ENCODE measurements at regions not wholly inside any gene's neighbourhood (a gene's known extent, or its start where the extent isn't known, plus 50 kb on each side); places are given as distances from the start of the nearest gene placed in this dataset.
"Not testable (repeated sequence)": the region's sequence is repeated elsewhere in the genome, so short reads cannot be mapped to it uniquely, and the experiment has no call there.

GRCh38 chr14:34052658-34053014, 101.8 kb upstream of the EGLN3 start:
- intact Hi-C loops (cut with micrococcal nuclease) = loop anchor here (10.0 kb wide), 1 partner anchor 108 kb away; no protein-coding TSS in a partner anchor

GRCh38 chr14:34051966-34052657, 101.2 kb upstream of the EGLN3 start:
- Histone ChIP-seq H3K36me3 (no peaks in the 10 kb centered on the region), H3K4me1 (peaks cover 19% of the 10 kb centered on the region), H3K9me3 (replicated peaks) (no peaks in the 10 kb centered on the region), H3K4me3 (no peak overlapping the region), H3K27ac (replicated peaks) (peak overlapping the region; percentile 72), H3K27me3 (ENCODE audit: low read depth) (no peaks in the 10 kb centered on the region)
- intact Hi-C loops (cut with micrococcal nuclease) = loop anchor here (10.0 kb wide), 1 partner anchor 107 kb away; no protein-coding TSS in a partner anchor
- no peak for DNase-seq
- TF ChIP-seq, protein P1, sequence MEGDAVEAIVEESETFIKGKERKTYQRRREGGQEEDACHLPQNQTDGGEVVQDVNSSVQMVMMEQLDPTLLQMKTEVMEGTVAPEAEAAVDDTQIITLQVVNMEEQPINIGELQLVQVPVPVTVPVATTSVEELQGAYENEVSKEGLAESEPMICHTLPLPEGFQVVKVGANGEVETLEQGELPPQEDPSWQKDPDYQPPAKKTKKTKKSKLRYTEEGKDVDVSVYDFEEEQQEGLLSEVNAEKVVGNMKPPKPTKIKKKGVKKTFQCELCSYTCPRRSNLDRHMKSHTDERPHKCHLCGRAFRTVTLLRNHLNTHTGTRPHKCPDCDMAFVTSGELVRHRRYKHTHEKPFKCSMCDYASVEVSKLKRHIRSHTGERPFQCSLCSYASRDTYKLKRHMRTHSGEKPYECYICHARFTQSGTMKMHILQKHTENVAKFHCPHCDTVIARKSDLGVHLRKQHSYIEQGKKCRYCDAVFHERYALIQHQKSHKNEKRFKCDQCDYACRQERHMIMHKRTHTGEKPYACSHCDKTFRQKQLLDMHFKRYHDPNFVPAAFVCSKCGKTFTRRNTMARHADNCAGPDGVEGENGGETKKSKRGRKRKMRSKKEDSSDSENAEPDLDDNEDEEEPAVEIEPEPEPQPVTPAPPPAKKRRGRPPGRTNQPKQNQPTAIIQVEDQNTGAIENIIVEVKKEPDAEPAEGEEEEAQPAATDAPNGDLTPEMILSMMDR (IDR thresholded peaks at IDR 0.05; ENCODE audit: borderline replicate concordance) = no peak

More at GRCh38 chr14:34052658-34053014, 101.8 kb upstream of the EGLN3 start:
- DNase-seq = no peak
- TF ChIP-seq, protein P1 (IDR thresholded peaks at IDR 0.05; ENCODE audit: borderline replicate concordance) = no peak
- no peaks in the 10 kb centered on the region for H3K9me3 ChIP-seq (replicated peaks)
- no peaks in the 10 kb centered on the region for H3K36me3 ChIP-seq
- H3K4me3 ChIP-seq = no peak overlapping the region
- peaks cover 19% of the 10 kb centered on the region for H3K4me1 ChIP-seq
- H3K27me3 ChIP-seq (ENCODE audit: low read depth) = no peaks in the 10 kb centered on the region
- H3K27ac ChIP-seq (replicated peaks) = peak overlapping the region; percentile 72

DNA sequence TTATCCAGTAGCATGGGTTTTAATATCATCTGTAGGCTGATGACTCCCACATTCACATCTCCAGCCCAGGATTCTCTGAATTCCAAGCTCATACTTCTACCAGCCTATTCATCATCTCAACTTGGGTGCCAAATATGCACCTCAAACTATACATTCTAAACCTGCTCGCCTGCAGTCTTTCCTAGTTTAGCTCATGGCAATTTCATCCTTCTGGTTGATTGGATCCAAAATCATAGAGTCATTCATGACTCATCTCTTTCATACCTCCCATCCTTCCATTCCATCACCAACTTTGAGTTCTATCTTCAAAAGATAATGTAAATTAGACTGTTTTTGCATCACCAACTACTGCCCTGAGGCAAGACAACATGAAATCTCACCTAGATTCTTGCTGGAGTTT, 99.7 kb upstream of the EGLN3 start:
- Histone ChIP-seq H3K4me3 (no peak overlapping the region), H3K4me1 (peaks cover 19% of the 10 kb centered on the region), H3K27me3 (ENCODE audit: low read depth) (no peaks in the 10 kb centered on the region), H3K27ac (replicated peaks) (no peak overlapping the region), H3K36me3 (no peaks in the 10 kb centered on the region), H3K9me3 (replicated peaks) (no peaks in the 10 kb centered on the region)
- DNase-seq = no peak
- intact Hi-C loops (cut with micrococcal nuclease) = loop anchor here (10.0 kb wide), 1 partner anchor 106 kb away; no protein-coding TSS in a partner anchor
- TF ChIP-seq, protein P1 (IDR thresholded peaks at IDR 0.05; ENCODE audit: borderline replicate concordance) = no peak

GRCh38 chr14:34049790-34050189, 98.9 kb upstream of the EGLN3 start:
- H3K4me1 ChIP-seq = peaks cover 19% of the 10 kb centered on the region
- TF ChIP-seq, protein P1 (IDR thresholded peaks at IDR 0.05; ENCODE audit: borderline replicate concordance) = no peak
- H3K36me3 ChIP-seq = no peaks in the 10 kb centered on the region
- H3K9me3 ChIP-seq (replicated peaks) = no peaks in the 10 kb centered on the region
- intact Hi-C loops (cut with micrococcal nuclease) = loop anchor here (10.0 kb wide), 1 partner anchor 105 kb away; no protein-coding TSS in a partner anchor
- no peaks in the 10 kb centered on the region for H3K27me3 ChIP-seq (ENCODE audit: low read depth)
- H3K27ac ChIP-seq (replicated peaks) = no peak overlapping the region
- no peak overlapping the region for H3K4me3 ChIP-seq
- no peak for DNase-seq

DNA sequence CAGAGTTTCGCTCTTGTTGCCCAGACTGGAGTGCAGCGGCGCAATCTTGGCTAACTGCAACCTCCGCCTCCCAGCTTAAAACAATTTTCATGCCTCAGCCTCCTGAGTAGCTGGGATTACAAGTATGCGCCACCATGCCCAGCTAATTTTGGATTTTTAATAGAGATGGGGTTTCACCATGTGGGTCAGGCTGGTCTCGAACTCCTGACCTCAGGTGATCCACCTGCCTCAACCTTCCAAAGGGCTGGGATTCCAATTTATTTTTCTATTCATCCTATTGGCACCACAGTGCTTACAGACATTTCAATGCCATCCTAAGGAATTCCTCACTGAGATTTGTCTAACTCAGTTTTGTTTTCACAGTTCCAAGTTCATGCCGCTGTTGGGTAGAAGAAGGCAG, 98.3 kb upstream of the EGLN3 start:
- H3K4me1 ChIP-seq = peaks cover 17% of the 10 kb centered on the region
- H3K36me3 ChIP-seq; DNase-seq; H3K4me3 ChIP-seq; H3K9me3 ChIP-seq (replicated peaks); intact Hi-C loops (cut with micrococcal nuclease); H3K27me3 ChIP-seq (ENCODE audit: low read depth); H3K27ac ChIP-seq (replicated peaks): not testable (repeated sequence)

DNA sequence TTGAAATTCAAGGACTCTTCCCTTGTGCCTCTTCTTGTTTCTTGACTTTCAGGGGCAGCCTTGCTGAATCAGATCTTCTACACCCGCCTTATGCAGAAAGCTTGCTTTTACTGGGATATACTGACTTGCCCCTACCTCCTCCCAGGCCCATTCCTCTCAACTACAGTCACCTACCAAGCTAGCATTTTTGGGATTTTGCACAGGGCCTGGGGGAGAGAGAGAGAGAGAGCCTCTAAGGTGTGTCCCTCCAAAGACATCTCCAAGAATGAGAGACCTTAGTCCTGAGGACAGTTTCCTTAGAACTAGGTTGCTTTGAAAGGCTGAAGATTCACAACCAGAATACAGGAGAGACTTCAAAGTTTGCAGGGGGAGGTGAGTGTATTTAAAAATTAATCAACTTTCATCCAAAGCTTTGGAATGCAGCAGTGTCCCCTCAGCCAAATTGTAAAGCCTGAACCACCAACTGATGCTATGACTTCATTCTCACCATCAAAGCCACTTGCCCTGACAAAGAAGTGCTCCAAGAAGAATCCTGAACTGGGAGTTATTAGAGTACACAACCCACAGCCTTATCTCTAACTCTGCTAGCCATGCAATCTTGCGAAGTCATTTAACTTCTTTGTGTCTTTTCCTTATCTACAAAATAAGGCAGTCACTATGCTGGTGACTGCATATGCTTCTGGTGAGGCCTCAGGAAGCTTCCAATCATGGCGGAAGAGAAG, 96.1 kb upstream of the EGLN3 start:
- TF ChIP-seq, protein P1 (IDR thresholded peaks at IDR 0.05; ENCODE audit: borderline replicate concordance) = no peak
- intact Hi-C loops (cut with micrococcal nuclease) = no loop called here
- DNase-seq = no peak
- no peaks in the 10 kb centered on the region for H3K27me3 ChIP-seq (ENCODE audit: low read depth)
- H3K4me1 ChIP-seq = no peaks in the 10 kb centered on the region
- H3K9me3 ChIP-seq (replicated peaks) = no peaks in the 10 kb centered on the region
- H3K36me3 ChIP-seq = no peaks in the 10 kb centered on the region
- no peak overlapping the region for H3K27ac ChIP-seq (replicated peaks)
- no peak overlapping the region for H3K4me3 ChIP-seq

Data from left ventricle myocardium inferior (tissue), 1 donor.